NB4 (cell line): ENCODE measurements at regions not wholly inside any gene's neighbourhood (a gene's known extent, or its start where the extent isn't known, plus 50 kb on each side); places are given as distances from the start of the nearest gene placed in this dataset.

Experiments used
- POLR2A ChIP-seq: IDR thresholded peaks from 2 replicates; pipeline ENCODE4 v1.6.1; 2011; ENCODE audit warnings: mild to moderate bottlenecking; ENCODE audit not compliant: insufficient read length; ENCODE audit errors: extremely low read depth
- TF ChIP-seq, protein P1 (sequence below): IDR thresholded peaks from one replicate; pipeline ENCODE4 v1.5.1; 2012; ENCODE audit warnings: low read depth, low read length

- TF ChIP-seq POLR2A = no peak
- TF ChIP-seq, protein P1, sequence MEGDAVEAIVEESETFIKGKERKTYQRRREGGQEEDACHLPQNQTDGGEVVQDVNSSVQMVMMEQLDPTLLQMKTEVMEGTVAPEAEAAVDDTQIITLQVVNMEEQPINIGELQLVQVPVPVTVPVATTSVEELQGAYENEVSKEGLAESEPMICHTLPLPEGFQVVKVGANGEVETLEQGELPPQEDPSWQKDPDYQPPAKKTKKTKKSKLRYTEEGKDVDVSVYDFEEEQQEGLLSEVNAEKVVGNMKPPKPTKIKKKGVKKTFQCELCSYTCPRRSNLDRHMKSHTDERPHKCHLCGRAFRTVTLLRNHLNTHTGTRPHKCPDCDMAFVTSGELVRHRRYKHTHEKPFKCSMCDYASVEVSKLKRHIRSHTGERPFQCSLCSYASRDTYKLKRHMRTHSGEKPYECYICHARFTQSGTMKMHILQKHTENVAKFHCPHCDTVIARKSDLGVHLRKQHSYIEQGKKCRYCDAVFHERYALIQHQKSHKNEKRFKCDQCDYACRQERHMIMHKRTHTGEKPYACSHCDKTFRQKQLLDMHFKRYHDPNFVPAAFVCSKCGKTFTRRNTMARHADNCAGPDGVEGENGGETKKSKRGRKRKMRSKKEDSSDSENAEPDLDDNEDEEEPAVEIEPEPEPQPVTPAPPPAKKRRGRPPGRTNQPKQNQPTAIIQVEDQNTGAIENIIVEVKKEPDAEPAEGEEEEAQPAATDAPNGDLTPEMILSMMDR = no peak
These were observed 139.4 kb upstream of the ERCC4 start for GRCh38 chr16:13780406-13781168.
